K562 (cell line): ENCODE measurements at regions not wholly inside any gene's neighbourhood (a gene's known extent, or its start where the extent isn't known, plus 50 kb on each side); places are given as distances from the start of the nearest gene placed in this dataset.
A peak's percentile ranks its signal among the peaks of the same experiment; 100 is the strongest.

Experiments used
- ARID1B ChIP-seq: fragments of 450-650 bp; IDR thresholded peaks from 2 replicates; pipeline ENCODE4 v1.6.1; 2016; ENCODE audit warnings: antibody characterized with exemption, mild to moderate bottlenecking, inconsistent platforms
- EGR1 ChIP-seq: fragments of 450-650 bp; conservative IDR thresholded peaks from 2 replicates; pipeline ENCODE4 v1.6.1; 2017; ENCODE audit warnings: mild to moderate bottlenecking
- EZH2 ChIP-seq: IDR thresholded peaks from 2 replicates; pipeline ENCODE4 v1.6.1; 2012; ENCODE audit warnings: low read depth, mild to moderate bottlenecking, inconsistent platforms, low read length, borderline replicate concordance
- IFI16 ChIP-seq: fragments of 250-450 bp; sonication (Bioruptor Pico); IDR thresholded peaks from 2 replicates; pipeline ENCODE4 v2.1.2; 2022; ENCODE audit warnings: mild to moderate bottlenecking, inconsistent platforms
- JUND ChIP-seq, 2 experiments: IDR thresholded peaks; 2 replicates in 1 of 2; 3 replicates in 1 of 2; pipeline ENCODE4 v1.6.1; 2011; ENCODE audit warnings: borderline replicate concordance in 2 of 2, low read depth in 2 of 2, low read length in 2 of 2, improper control_type of control experiment in 1 of 2, missing biosample characterization in 1 of 2, missing genetic modification characterization in 1 of 2, missing genetic modification reagents in 1 of 2
- KLF10 ChIP-seq: fragments of 250-450 bp; sonication (Bioruptor Pico); IDR thresholded peaks from 2 replicates; pipeline ENCODE4 v1.6.1; 2021; ENCODE audit warnings: matching md5 sums
- MBD1 ChIP-seq: fragments of 250-450 bp; sonication (Bioruptor Pico); IDR thresholded peaks from 2 replicates; pipeline ENCODE4 v1.8.0; 2022; ENCODE audit warnings: inconsistent platforms
- NUFIP1 ChIP-seq: fragments of 450-650 bp; IDR thresholded peaks from 2 replicates; pipeline ENCODE4 v1.6.1; 2018; ENCODE audit not compliant: partially characterized antibody
- POU5F1 ChIP-seq: fragments of 150-350 bp; IDR thresholded peaks from 2 replicates; pipeline ENCODE4 v1.6.1; 2014; ENCODE audit warnings: borderline replicate concordance, low read length, low read depth, mild to moderate bottlenecking; ENCODE audit not compliant: partially characterized antibody
- RREB1 ChIP-seq: fragments of 250-450 bp; sonication (Bioruptor Pico); IDR thresholded peaks from 2 replicates; pipeline ENCODE4 v1.4.0; 2020
- RUNX1 ChIP-seq: sonication (generic); IDR thresholded peaks from 2 replicates; pipeline ENCODE4 v1.6.1; 2016; ENCODE audit warnings: antibody characterized with exemption, low read depth
- SMAD1 ChIP-seq: fragments of 150-350 bp; IDR thresholded peaks from 2 replicates; pipeline ENCODE4 v1.6.1; 2014; ENCODE audit warnings: low read length, low read depth; ENCODE audit not compliant: partially characterized antibody
- SMARCC2 ChIP-seq: fragments of 450-650 bp; IDR thresholded peaks from 2 replicates; pipeline ENCODE4 v1.6.1; 2017; ENCODE audit warnings: antibody characterized with exemption, moderate library complexity, mild to moderate bottlenecking, low read depth
- TCF7 ChIP-seq: sonication (generic); IDR thresholded peaks from 2 replicates; pipeline ENCODE4 v1.6.1; 2016; ENCODE audit warnings: antibody characterized with exemption, borderline replicate concordance
- U2AF2 ChIP-seq: fragments of 200-400 bp; formaldehyde crosslinking; optimal IDR thresholded peaks from 2 replicates; pipeline ENCODE3; 2017; ENCODE audit warnings: low read depth, mild to moderate bottlenecking, low read length
- ZBTB12 ChIP-seq: fragments of 250-450 bp; sonication (Bioruptor Pico); IDR thresholded peaks from 2 replicates; pipeline ENCODE4 v1.4.0; 2020
- ZBTB17 ChIP-seq: fragments of 450-650 bp; formaldehyde crosslinking; IDR thresholded peaks from 2 replicates; pipeline ENCODE4 v1.4.0; 2020; ENCODE audit warnings: mild to moderate bottlenecking
- ZFPM2 ChIP-seq: fragments of 250-450 bp; sonication (Bioruptor Pico); IDR thresholded peaks from 2 replicates; pipeline ENCODE4 v1.5.1; 2022; ENCODE audit warnings: mild to moderate bottlenecking
- ZNF165 ChIP-seq: fragments of 250-450 bp; sonication (Bioruptor Pico); IDR thresholded peaks from 2 replicates; pipeline ENCODE4 v1.4.0; 2020; ENCODE audit warnings: borderline replicate concordance
- ZNF224 ChIP-seq: sonication (generic); formaldehyde crosslinking; IDR thresholded peaks from 2 replicates; pipeline ENCODE4 v1.8.0; 2022; ENCODE audit warnings: mild to moderate bottlenecking, missing genetic modification reagents
- ZNF668 ChIP-seq: fragments of 250-450 bp; sonication (Bioruptor Pico); IDR thresholded peaks from 2 replicates; pipeline ENCODE4 v1.8.0; 2022; ENCODE audit warnings: mild to moderate bottlenecking, inconsistent platforms
- ZNF717 ChIP-seq: fragments of 250-450 bp; sonication (Bioruptor Pico); IDR thresholded peaks from 2 replicates; pipeline ENCODE4 v1.5.0; 2021

GRCh38 chr2:16614314-16614860 lies 51.2 kb downstream of the CYRIA start (continued):
- TF ChIP-seq ZNF668 (CRISPR knock-in tag): no peak
- no peak for TF ChIP-seq ZFPM2
- no peak for TF ChIP-seq NUFIP1
- TF ChIP-seq ZBTB17 (CRISPR knock-in tag): peak; percentile 11; the same call in 1 of the 2 replicates
- TF ChIP-seq ARID1B: peak; percentile 80
- no peak for TF ChIP-seq U2AF2
- no peak for TF ChIP-seq ZBTB12 (CRISPR knock-in tag)
- TF ChIP-seq MBD1 (CRISPR knock-in tag): no peak
- no peak for TF ChIP-seq ZNF165 (CRISPR knock-in tag)
- no peak for TF ChIP-seq TCF7
- no peak for TF ChIP-seq SMAD1
- TF ChIP-seq POU5F1: no peak
- no peak for TF ChIP-seq EGR1
- no peak for TF ChIP-seq KLF10 (CRISPR knock-in tag)
- TF ChIP-seq ZNF224 (CRISPR knock-in tag): no peak
- TF ChIP-seq RREB1 (CRISPR knock-in tag): no peak
- TF ChIP-seq JUND (IDR thresholded peaks at IDR 0.05; ENCODE audit: borderline replicate concordance, low read depth, low read length): peak; percentile 93
- TF ChIP-seq JUND (tag; IDR thresholded peaks at IDR 0.05; ENCODE audit: borderline replicate concordance, low read depth, low read length): peak; percentile 87; the same call in 2 of the 3 replicates
- no peak for TF ChIP-seq RUNX1
- TF ChIP-seq ZNF717 (CRISPR knock-in tag): no peak
- no peak for TF ChIP-seq IFI16 (CRISPR knock-in tag)
- TF ChIP-seq EZH2: no peak
- TF ChIP-seq SMARCC2: peak; percentile 38; the same call in 1 of the 2 replicates
